Activated T-cell treated with anti-CD3 and anti-CD28 coated beads, Interleukin-2, amount 50 U/mL, for 24 hours (primary cell): ENCODE measurements at regions not wholly inside any gene's neighbourhood (a gene's known extent, or its start where the extent isn't known, plus 50 kb on each side); places are given as distances from the start of the nearest gene placed in this dataset.

Source experiments
- DNase-seq: peaks from one replicate; pipeline ENCODE4 v3.0.0-alpha.2; 2020
- H3K27ac Mint-ChIP-seq: 2 replicates; pipeline ENCODE4 v1.8.0; 2020; ENCODE audit warnings: mild to moderate bottlenecking, mixed read lengths
- H3K27me3 Mint-ChIP-seq: 2 replicates; pipeline ENCODE4 v1.8.0; 2020; ENCODE audit warnings: mixed read lengths
- H3K36me3 Mint-ChIP-seq: 2 replicates; pipeline ENCODE4 v1.8.0; 2020; ENCODE audit warnings: low read depth, mixed read lengths
- H3K4me1 Mint-ChIP-seq: 2 replicates; pipeline ENCODE4 v1.8.0; 2020; ENCODE audit warnings: low read depth, mixed read lengths
- H3K4me3 Mint-ChIP-seq: 2 replicates; pipeline ENCODE4 v1.8.0; 2020; ENCODE audit warnings: mild to moderate bottlenecking, moderate library complexity, mixed read lengths
- H3K9me3 Mint-ChIP-seq: 2 replicates; pipeline ENCODE4 v1.8.0; 2020; ENCODE audit warnings: mixed read lengths

DNA sequence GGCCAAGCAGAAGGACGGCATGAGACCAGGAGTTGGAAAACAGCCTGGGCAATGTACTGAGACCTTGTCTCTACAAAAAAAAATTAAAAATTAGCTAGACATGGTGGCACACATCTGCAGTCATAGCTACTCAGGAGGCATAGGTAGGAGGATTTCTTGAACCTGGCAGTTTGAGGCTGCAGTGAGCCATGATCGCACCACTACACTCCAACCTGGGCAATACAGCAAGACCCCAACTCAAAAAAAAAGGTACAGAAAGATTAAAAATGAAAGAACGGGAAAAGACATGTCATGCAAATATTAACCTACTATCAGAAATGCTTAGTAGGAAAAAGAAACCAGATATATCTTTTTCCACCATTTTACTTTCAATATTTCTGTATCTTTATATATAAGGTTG, 99.6 kb upstream of the ATP11B start:
- H3K36me3 Mint-ChIP-seq: no peaks in the 10 kb centered on the region
- H3K27me3 Mint-ChIP-seq: peaks cover 8% of the 10 kb centered on the region
- H3K4me1 Mint-ChIP-seq: no peaks in the 10 kb centered on the region
- no peak overlapping the region for H3K4me3 Mint-ChIP-seq
- H3K27ac Mint-ChIP-seq: no peak overlapping the region
- H3K9me3 Mint-ChIP-seq: no peaks in the 10 kb centered on the region
- no peak for DNase-seq

- H3K36me3 Mint-ChIP-seq: no peaks in the 10 kb centered on the region
- H3K4me3 Mint-ChIP-seq: no peak overlapping the region
- no peak for DNase-seq
- H3K9me3 Mint-ChIP-seq: no peaks in the 10 kb centered on the region
- H3K27ac Mint-ChIP-seq: no peak overlapping the region
- peaks cover 4% of the 10 kb centered on the region for H3K27me3 Mint-ChIP-seq
- peaks cover 2% of the 10 kb centered on the region for H3K4me1 Mint-ChIP-seq
These were observed 96.4 kb upstream of the ATP11B start for GRCh38 chr3:182696916-182697315.

DNA sequence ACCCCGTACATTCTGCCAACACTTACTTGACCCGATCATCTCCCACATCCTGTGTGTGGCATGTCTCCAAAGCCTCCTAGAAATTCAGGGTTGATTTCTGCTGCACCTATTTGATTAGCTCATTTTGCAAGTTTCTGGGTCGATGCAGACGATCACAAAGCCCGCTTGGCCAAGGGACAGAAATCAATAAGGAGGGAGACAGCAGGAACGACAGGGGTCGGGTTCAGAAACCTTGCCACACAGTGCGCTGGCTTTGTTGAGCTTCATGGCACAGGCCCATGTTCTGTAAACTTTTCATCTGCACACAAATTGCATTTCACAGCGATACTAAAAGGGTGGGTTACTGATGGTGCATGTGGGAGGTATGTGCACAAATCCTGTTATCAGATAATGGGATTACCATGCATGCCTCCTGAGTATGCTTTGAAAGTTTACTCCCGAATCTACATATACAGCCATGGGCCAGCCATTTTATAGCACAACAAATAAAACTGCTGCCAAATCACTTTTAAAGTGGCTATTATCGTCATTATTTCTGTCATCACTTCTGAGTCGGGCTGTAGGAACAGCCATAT, 95.9 kb upstream of the ATP11B start:
- no peak for DNase-seq
- H3K4me1 Mint-ChIP-seq: peaks cover 2% of the 10 kb centered on the region
- H3K27me3 Mint-ChIP-seq: peaks cover 3% of the 10 kb centered on the region
- no peak overlapping the region for H3K4me3 Mint-ChIP-seq
- no peaks in the 10 kb centered on the region for H3K36me3 Mint-ChIP-seq
- no peak overlapping the region for H3K27ac Mint-ChIP-seq
- no peaks in the 10 kb centered on the region for H3K9me3 Mint-ChIP-seq

- peaks cover 7% of the 10 kb centered on the region for H3K27me3 Mint-ChIP-seq
- peaks cover 2% of the 10 kb centered on the region for H3K4me1 Mint-ChIP-seq
- DNase-seq: no peak
- H3K27ac Mint-ChIP-seq: no peak overlapping the region
- no peaks in the 10 kb centered on the region for H3K36me3 Mint-ChIP-seq
- no peak overlapping the region for H3K4me3 Mint-ChIP-seq
- H3K9me3 Mint-ChIP-seq: no peaks in the 10 kb centered on the region
These were observed 95.2 kb upstream of the ATP11B start for GRCh38 chr3:182698078-182698477.

DNA sequence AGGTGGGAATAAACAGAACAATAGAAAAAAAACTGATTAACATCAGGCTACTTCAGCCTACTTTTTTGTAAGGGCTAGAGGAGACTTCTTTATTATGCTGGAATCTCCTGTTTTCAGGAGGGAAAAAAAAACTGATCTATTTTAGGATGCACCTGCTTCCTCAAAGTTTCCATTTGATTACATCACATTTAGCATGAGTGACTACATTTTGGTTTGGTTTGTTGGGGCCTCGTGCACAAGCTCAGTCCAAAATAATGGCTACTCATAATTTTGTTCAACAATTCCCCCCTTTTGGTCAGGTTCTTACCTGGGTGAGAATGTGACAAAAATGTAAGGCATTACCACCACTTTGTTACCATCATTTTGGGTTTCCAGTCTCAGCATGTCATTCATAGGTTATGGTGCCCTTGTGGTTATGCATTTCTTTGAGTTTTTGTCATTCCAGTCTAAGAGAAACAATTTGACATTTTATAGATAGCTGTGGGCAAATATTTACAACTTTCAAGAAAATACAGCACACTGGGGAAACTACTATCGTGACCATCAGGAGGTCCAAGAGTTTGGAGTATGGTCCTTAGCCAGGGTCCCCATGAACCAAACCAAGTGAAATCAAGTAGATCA, 93.6 kb upstream of the ATP11B start:
- H3K27ac Mint-ChIP-seq: no peak overlapping the region
- H3K4me1 Mint-ChIP-seq: peaks cover 2% of the 10 kb centered on the region
- no peaks in the 10 kb centered on the region for H3K9me3 Mint-ChIP-seq
- no peak for DNase-seq
- no peaks in the 10 kb centered on the region for H3K36me3 Mint-ChIP-seq
- H3K4me3 Mint-ChIP-seq: no peak overlapping the region
- peaks cover 4% of the 10 kb centered on the region for H3K27me3 Mint-ChIP-seq

DNA sequence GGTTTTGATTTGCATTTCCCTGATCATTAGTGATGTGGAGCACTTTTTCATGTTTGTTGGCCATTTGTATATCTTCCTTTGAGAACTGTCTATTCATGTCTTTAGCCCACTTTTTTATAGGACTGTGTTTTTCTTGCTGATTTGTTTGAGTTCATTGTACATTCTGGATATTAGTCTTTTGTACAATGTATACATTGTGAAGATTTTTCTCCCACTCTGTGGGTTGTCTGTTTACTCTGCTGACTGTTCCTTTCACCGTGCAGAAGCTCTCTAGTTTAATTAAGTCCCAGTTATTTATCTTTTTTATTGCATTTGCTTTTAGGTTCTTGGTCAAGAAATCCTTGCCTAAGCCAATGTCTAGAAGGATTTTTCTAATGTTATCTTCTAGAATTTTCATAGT, 91.1 kb upstream of the ATP11B start:
- H3K9me3 Mint-ChIP-seq: no peaks in the 10 kb centered on the region
- peaks cover 14% of the 10 kb centered on the region for H3K27me3 Mint-ChIP-seq
- H3K27ac Mint-ChIP-seq: no peak overlapping the region
- peaks cover 2% of the 10 kb centered on the region for H3K4me1 Mint-ChIP-seq
- no peak overlapping the region for H3K4me3 Mint-ChIP-seq
- DNase-seq: no peak
- no peaks in the 10 kb centered on the region for H3K36me3 Mint-ChIP-seq

DNA sequence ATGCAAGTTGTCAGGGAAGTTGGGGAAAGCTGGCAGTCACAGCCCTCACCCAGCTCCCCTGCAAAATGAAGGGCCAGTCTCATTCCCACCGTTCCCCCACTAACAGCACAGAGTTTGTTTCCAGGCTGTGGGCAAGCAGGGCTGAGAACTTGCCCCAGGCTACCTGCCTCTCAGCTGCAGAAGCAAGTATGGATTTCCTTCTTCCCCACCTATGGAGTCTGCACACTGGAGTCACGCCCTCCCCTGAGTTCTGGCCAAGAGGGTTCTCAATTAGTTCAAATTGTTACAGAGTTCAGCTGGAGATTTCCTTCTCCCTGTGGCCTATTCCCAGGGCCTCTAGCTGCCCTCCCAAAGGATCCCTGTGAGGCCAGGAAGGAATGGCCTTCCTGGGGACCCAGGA, 90.1 kb upstream of the ATP11B start:
- Mint-ChIP-seq H3K4me1 (peaks cover 2% of the 10 kb centered on the region), H3K9me3 (no peaks in the 10 kb centered on the region), H3K27ac (no peak overlapping the region), H3K4me3 (no peak overlapping the region), H3K27me3 (peaks cover 14% of the 10 kb centered on the region), H3K36me3 (no peaks in the 10 kb centered on the region)
- DNase-seq: no peak

GRCh38 chr3:182704926-182705325, 88.4 kb upstream of the ATP11B start:
- Mint-ChIP-seq H3K4me3 (no peak overlapping the region), H3K27me3 (peaks cover 14% of the 10 kb centered on the region), H3K4me1 (no peaks in the 10 kb centered on the region), H3K36me3 (no peaks in the 10 kb centered on the region), H3K27ac (no peak overlapping the region), H3K9me3 (no peaks in the 10 kb centered on the region)
- no peak for DNase-seq

- Mint-ChIP-seq H3K27me3 (peaks cover 13% of the 10 kb centered on the region), H3K4me3 (no peak overlapping the region), H3K9me3 (no peaks in the 10 kb centered on the region), H3K27ac (no peak overlapping the region), H3K36me3 (no peaks in the 10 kb centered on the region), H3K4me1 (peaks cover 1% of the 10 kb centered on the region)
- DNase-seq: no peak
These were observed 84.5 kb upstream of the ATP11B start for GRCh38 chr3:182708810-182709209.

- H3K27me3 Mint-ChIP-seq: peaks cover 13% of the 10 kb centered on the region
- peaks cover 1% of the 10 kb centered on the region for H3K4me1 Mint-ChIP-seq
- no peak for DNase-seq
- H3K9me3 Mint-ChIP-seq: no peaks in the 10 kb centered on the region
- H3K27ac Mint-ChIP-seq: no peak overlapping the region
- H3K36me3 Mint-ChIP-seq: no peaks in the 10 kb centered on the region
- no peak overlapping the region for H3K4me3 Mint-ChIP-seq
These were observed 84.0 kb upstream of the ATP11B start for GRCh38 chr3:182709306-182709705.

DNA sequence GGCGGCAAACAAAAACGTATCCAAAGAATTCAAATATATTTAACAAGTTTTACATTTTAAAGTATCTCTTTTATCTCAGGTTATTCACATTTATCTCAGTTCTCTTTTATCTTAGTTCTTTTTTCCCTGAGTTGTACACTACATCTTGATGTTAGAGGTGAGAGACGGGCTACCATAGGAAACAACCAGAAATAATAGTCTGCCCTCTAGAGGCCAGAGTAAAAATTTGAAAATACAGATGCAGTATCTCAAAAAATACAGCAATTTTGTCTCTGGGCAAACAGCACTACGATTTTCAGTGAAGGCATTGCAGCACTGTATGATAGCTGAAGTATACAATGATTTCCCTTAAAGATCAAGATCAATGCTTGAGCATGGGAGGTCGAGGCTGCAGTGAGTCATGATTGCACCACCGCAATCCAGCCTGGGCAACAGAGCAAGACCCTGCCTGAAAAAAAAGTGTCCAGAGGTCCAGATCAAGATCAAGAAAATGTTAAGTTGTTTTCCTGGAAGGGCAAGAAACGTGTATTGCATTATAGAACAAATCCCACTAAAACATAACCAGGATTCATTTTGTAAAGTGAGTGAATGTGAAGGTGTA, 82.6 kb upstream of the ATP11B start:
- peaks cover 6% of the 10 kb centered on the region for H3K27me3 Mint-ChIP-seq
- H3K4me3 Mint-ChIP-seq: no peak overlapping the region
- H3K4me1 Mint-ChIP-seq: peaks cover 1% of the 10 kb centered on the region
- no peak overlapping the region for H3K27ac Mint-ChIP-seq
- no peaks in the 10 kb centered on the region for H3K9me3 Mint-ChIP-seq
- no peak for DNase-seq
- no peaks in the 10 kb centered on the region for H3K36me3 Mint-ChIP-seq

DNA sequence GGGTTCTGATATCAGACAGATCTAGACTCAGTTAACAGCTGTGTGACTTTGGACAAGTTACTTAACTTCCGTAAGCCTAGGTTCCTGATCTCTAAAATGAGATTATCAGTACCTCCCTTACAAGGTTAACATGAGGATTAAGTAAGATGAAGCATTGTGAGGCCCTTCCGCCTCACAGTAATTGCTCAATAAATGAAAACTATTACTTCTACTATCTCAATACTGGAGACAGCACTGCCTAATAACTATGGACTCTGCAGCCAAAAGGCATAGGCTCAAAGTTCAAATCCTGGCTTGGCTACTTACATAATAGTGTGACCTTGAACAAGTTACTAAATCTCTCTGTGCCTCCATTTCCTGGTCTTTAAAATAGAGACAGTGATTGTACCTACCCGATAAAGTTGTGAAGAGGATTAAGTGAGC, 82.0 kb upstream of the ATP11B start:
- peaks cover 3% of the 10 kb centered on the region for H3K27me3 Mint-ChIP-seq
- peaks cover 5% of the 10 kb centered on the region for H3K4me1 Mint-ChIP-seq
- no peaks in the 10 kb centered on the region for H3K9me3 Mint-ChIP-seq
- no peak overlapping the region for H3K27ac Mint-ChIP-seq
- DNase-seq: no peak
- H3K4me3 Mint-ChIP-seq: no peak overlapping the region
- no peaks in the 10 kb centered on the region for H3K36me3 Mint-ChIP-seq

- Mint-ChIP-seq H3K27me3 (peaks cover 3% of the 10 kb centered on the region), H3K4me3 (no peak overlapping the region), H3K9me3 (no peaks in the 10 kb centered on the region), H3K4me1 (peaks cover 10% of the 10 kb centered on the region), H3K36me3 (no peaks in the 10 kb centered on the region), H3K27ac (no peak overlapping the region)
- DNase-seq: no peak
These were observed 81.5 kb upstream of the ATP11B start for GRCh38 chr3:182711853-182712252.

GRCh38 chr3:182713111-182713510, 80.2 kb upstream of the ATP11B start:
- no peak for DNase-seq
- no peak overlapping the region for H3K27ac Mint-ChIP-seq
- H3K4me1 Mint-ChIP-seq: peaks cover 10% of the 10 kb centered on the region
- H3K9me3 Mint-ChIP-seq: no peaks in the 10 kb centered on the region
- H3K27me3 Mint-ChIP-seq: peaks cover 3% of the 10 kb centered on the region
- no peak overlapping the region for H3K4me3 Mint-ChIP-seq
- no peaks in the 10 kb centered on the region for H3K36me3 Mint-ChIP-seq

- H3K9me3 Mint-ChIP-seq: no peaks in the 10 kb centered on the region
- peaks cover 3% of the 10 kb centered on the region for H3K27me3 Mint-ChIP-seq
- H3K4me3 Mint-ChIP-seq: no peak overlapping the region
- no peak for DNase-seq
- H3K4me1 Mint-ChIP-seq: peaks cover 10% of the 10 kb centered on the region
- no peaks in the 10 kb centered on the region for H3K36me3 Mint-ChIP-seq
- no peak overlapping the region for H3K27ac Mint-ChIP-seq
These were observed 79.4 kb upstream of the ATP11B start for GRCh38 chr3:182713743-182714517.
